ENCODE measurements at regions not wholly inside any gene's neighbourhood (a gene's known extent, or its start where the extent isn't known, plus 50 kb on each side); places are given as distances from the start of the nearest gene placed in this dataset.

DNA sequence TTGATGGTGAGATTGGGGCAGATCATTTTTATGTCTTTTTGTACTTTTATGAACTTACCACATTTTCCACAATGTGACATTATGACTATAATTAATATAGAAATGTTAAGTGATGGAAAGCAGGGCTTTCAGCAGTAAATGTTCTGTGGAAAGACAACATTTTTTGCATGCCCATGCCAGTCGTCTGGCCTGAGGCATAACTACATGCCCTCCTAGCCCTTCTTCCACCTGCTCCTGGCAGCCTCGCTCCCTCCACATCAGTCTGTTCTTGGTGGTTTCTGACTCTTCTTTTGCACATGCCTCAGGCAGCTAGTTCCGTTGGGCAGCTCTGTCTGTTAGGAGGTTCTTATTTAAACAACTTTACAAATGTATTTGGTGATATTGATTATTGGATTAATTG is 182.0 kb upstream of the TWIST2 start:
- H3K9me3 ChIP-seq (ENCODE audit: control insufficient read depth, low read length) = no peaks in the 10 kb centered on the region

GRCh38 chr2:238666543-238666942 is 181.3 kb upstream of the TWIST2 start:
- no peaks in the 10 kb centered on the region for H3K9me3 ChIP-seq (ENCODE audit: control insufficient read depth, low read length)
- H3K27me3 ChIP-seq (ENCODE audit: control insufficient read depth, insufficient read depth, low read length) = no peaks in the 10 kb centered on the region

More for the DNA sequence above, 182.0 kb upstream of the TWIST2 start:
- Histone ChIP-seq H3K9ac (ENCODE audit: low read length) (no peak overlapping the region), H3K4me1 (ENCODE audit: control insufficient read depth, insufficient read depth, low read length) (no peaks in the 10 kb centered on the region), H3K27me3 (ENCODE audit: control insufficient read depth, insufficient read depth, low read length) (no peaks in the 10 kb centered on the region), H3K4me3 (ENCODE audit: low read length) (no peak overlapping the region), H3K36me3 (ENCODE audit: control insufficient read depth, insufficient read depth, low read length) (no peaks in the 10 kb centered on the region)

GRCh38 chr2:238667008-238667407 is 180.9 kb upstream of the TWIST2 start:
- H3K36me3 ChIP-seq (ENCODE audit: control insufficient read depth, insufficient read depth, low read length) = no peaks in the 10 kb centered on the region
- no peak overlapping the region for H3K9ac ChIP-seq (ENCODE audit: low read length)
- H3K4me1 ChIP-seq (ENCODE audit: control insufficient read depth, insufficient read depth, low read length) = no peaks in the 10 kb centered on the region
- no peaks in the 10 kb centered on the region for H3K27me3 ChIP-seq (ENCODE audit: control insufficient read depth, insufficient read depth, low read length)
- H3K4me3 ChIP-seq (ENCODE audit: low read length) = no peak overlapping the region
- H3K9me3 ChIP-seq (ENCODE audit: control insufficient read depth, low read length) = no peaks in the 10 kb centered on the region

More at GRCh38 chr2:238666543-238666942, 181.3 kb upstream of the TWIST2 start:
- H3K4me3 ChIP-seq (ENCODE audit: low read length) = no peak overlapping the region
- no peaks in the 10 kb centered on the region for H3K4me1 ChIP-seq (ENCODE audit: control insufficient read depth, insufficient read depth, low read length)
- no peaks in the 10 kb centered on the region for H3K36me3 ChIP-seq (ENCODE audit: control insufficient read depth, insufficient read depth, low read length)
- H3K9ac ChIP-seq (ENCODE audit: low read length) = no peak overlapping the region

- no peaks in the 10 kb centered on the region for H3K36me3 ChIP-seq (ENCODE audit: control insufficient read depth, insufficient read depth, low read length)
- H3K27me3 ChIP-seq (ENCODE audit: control insufficient read depth, insufficient read depth, low read length) = no peaks in the 10 kb centered on the region
- H3K4me3 ChIP-seq (ENCODE audit: low read length) = no peak overlapping the region
Measured at GRCh38 chr2:238667639-238668038, 180.2 kb upstream of the TWIST2 start.

GRCh38 chr2:238668426-238668825 is 179.5 kb upstream of the TWIST2 start:
- Histone ChIP-seq H3K9ac (ENCODE audit: low read length) (no peak overlapping the region), H3K4me1 (ENCODE audit: control insufficient read depth, insufficient read depth, low read length) (no peaks in the 10 kb centered on the region), H3K9me3 (ENCODE audit: control insufficient read depth, low read length) (no peaks in the 10 kb centered on the region), H3K36me3 (ENCODE audit: control insufficient read depth, insufficient read depth, low read length) (no peaks in the 10 kb centered on the region), H3K27me3 (ENCODE audit: control insufficient read depth, insufficient read depth, low read length) (no peaks in the 10 kb centered on the region), H3K4me3 (ENCODE audit: low read length) (no peak overlapping the region)

More at GRCh38 chr2:238667639-238668038, 180.2 kb upstream of the TWIST2 start:
- Histone ChIP-seq H3K4me1 (ENCODE audit: control insufficient read depth, insufficient read depth, low read length) (no peaks in the 10 kb centered on the region), H3K9ac (ENCODE audit: low read length) (no peak overlapping the region), H3K9me3 (ENCODE audit: control insufficient read depth, low read length) (no peaks in the 10 kb centered on the region)

- H3K9me3 ChIP-seq (ENCODE audit: control insufficient read depth, low read length) = no peaks in the 10 kb centered on the region
- H3K36me3 ChIP-seq (ENCODE audit: control insufficient read depth, insufficient read depth, low read length) = no peaks in the 10 kb centered on the region
- no peaks in the 10 kb centered on the region for H3K4me1 ChIP-seq (ENCODE audit: control insufficient read depth, insufficient read depth, low read length)
- no peaks in the 10 kb centered on the region for H3K27me3 ChIP-seq (ENCODE audit: control insufficient read depth, insufficient read depth, low read length)
- no peak overlapping the region for H3K4me3 ChIP-seq (ENCODE audit: low read length)
- H3K9ac ChIP-seq (ENCODE audit: low read length) = no peak overlapping the region
Measured at GRCh38 chr2:238669046-238669445, 178.8 kb upstream of the TWIST2 start.

- H3K27me3 ChIP-seq (ENCODE audit: control insufficient read depth, insufficient read depth, low read length) = no peaks in the 10 kb centered on the region
- no peaks in the 10 kb centered on the region for H3K9me3 ChIP-seq (ENCODE audit: control insufficient read depth, low read length)
- no peak overlapping the region for H3K4me3 ChIP-seq (ENCODE audit: low read length)
- no peaks in the 10 kb centered on the region for H3K36me3 ChIP-seq (ENCODE audit: control insufficient read depth, insufficient read depth, low read length)
- H3K9ac ChIP-seq (ENCODE audit: low read length) = no peak overlapping the region
- H3K4me1 ChIP-seq (ENCODE audit: control insufficient read depth, insufficient read depth, low read length) = no peaks in the 10 kb centered on the region
Measured at GRCh38 chr2:238669581-238670080, 178.3 kb upstream of the TWIST2 start.

- Histone ChIP-seq H3K36me3 (ENCODE audit: control insufficient read depth, insufficient read depth, low read length) (no peaks in the 10 kb centered on the region), H3K9ac (ENCODE audit: low read length) (no peak overlapping the region), H3K9me3 (ENCODE audit: control insufficient read depth, low read length) (no peaks in the 10 kb centered on the region), H3K4me3 (ENCODE audit: low read length) (no peak overlapping the region), H3K4me1 (ENCODE audit: control insufficient read depth, insufficient read depth, low read length) (no peaks in the 10 kb centered on the region), H3K27me3 (ENCODE audit: control insufficient read depth, insufficient read depth, low read length) (no peaks in the 10 kb centered on the region)
Measured at GRCh38 chr2:238670111-238670585, 177.7 kb upstream of the TWIST2 start.

DNA sequence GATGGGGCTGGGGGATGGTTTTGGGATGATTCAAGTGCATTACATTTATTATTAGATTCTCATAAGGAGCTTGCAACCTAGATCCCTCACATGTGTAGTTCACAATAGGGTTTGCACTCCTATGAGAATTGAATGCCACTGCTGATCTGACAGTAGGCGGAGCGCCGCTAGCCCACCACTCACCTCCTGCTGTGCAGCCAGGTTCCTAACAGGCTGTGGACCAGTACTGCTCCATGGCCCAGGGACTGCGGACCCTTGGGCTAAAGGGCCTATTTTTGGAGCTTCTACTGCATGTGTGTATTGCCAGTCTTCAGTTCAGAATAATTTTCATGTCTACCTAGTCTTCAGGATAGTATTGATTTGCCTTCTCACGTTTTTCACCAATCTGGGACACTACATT is 165.3 kb upstream of the TWIST2 start:
- Histone ChIP-seq H3K36me3 (ENCODE audit: control insufficient read depth, insufficient read depth, low read length) (no peaks in the 10 kb centered on the region), H3K9me3 (ENCODE audit: control insufficient read depth, low read length) (no peaks in the 10 kb centered on the region), H3K27me3 (ENCODE audit: control insufficient read depth, insufficient read depth, low read length) (no peaks in the 10 kb centered on the region), H3K4me3 (ENCODE audit: low read length) (no peak overlapping the region), H3K9ac (ENCODE audit: low read length) (no peak overlapping the region), H3K4me1 (ENCODE audit: control insufficient read depth, insufficient read depth, low read length) (no peaks in the 10 kb centered on the region)

GRCh38 chr2:238684362-238685326 is 163.2 kb upstream of the TWIST2 start:
- Histone ChIP-seq H3K4me3 (ENCODE audit: low read length) (no peak overlapping the region), H3K9ac (ENCODE audit: low read length) (no peak overlapping the region), H3K36me3 (ENCODE audit: control insufficient read depth, insufficient read depth, low read length) (no peaks in the 10 kb centered on the region), H3K9me3 (ENCODE audit: control insufficient read depth, low read length) (no peaks in the 10 kb centered on the region), H3K27me3 (ENCODE audit: control insufficient read depth, insufficient read depth, low read length) (no peaks in the 10 kb centered on the region), H3K4me1 (ENCODE audit: control insufficient read depth, insufficient read depth, low read length) (no peaks in the 10 kb centered on the region)

DNA sequence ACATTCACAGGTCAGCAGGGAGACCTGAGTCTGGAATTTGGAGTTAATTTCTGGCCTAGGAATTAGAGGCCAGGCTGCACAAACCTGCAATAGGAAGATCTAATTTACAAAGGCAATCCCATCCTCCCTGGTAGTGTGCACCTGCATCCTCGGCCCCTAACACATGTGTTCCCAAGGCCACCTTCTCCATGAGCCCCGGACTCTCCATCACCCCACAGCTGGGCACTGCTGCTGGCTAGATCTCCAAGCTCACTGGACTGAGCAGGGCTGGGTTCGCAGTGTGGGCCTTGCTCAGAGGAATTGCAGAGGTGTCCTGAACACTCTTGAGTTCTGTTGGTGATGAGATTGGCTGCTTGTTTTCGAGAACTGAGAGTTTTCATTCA is 162.6 kb upstream of the TWIST2 start:
- Histone ChIP-seq H3K4me3 (ENCODE audit: low read length) (no peak overlapping the region), H3K36me3 (ENCODE audit: control insufficient read depth, insufficient read depth, low read length) (no peaks in the 10 kb centered on the region), H3K9ac (ENCODE audit: low read length) (no peak overlapping the region), H3K9me3 (ENCODE audit: control insufficient read depth, low read length) (no peaks in the 10 kb centered on the region), H3K27me3 (ENCODE audit: control insufficient read depth, insufficient read depth, low read length) (no peaks in the 10 kb centered on the region), H3K4me1 (ENCODE audit: control insufficient read depth, insufficient read depth, low read length) (no peaks in the 10 kb centered on the region)

- H3K36me3 ChIP-seq (ENCODE audit: control insufficient read depth, insufficient read depth, low read length) = no peaks in the 10 kb centered on the region
- no peaks in the 10 kb centered on the region for H3K4me1 ChIP-seq (ENCODE audit: control insufficient read depth, insufficient read depth, low read length)
- H3K27me3 ChIP-seq (ENCODE audit: control insufficient read depth, insufficient read depth, low read length) = no peaks in the 10 kb centered on the region
- no peaks in the 10 kb centered on the region for H3K9me3 ChIP-seq (ENCODE audit: control insufficient read depth, low read length)
- no peak overlapping the region for H3K9ac ChIP-seq (ENCODE audit: low read length)
- H3K4me3 ChIP-seq (ENCODE audit: low read length) = no peak overlapping the region
Measured at GRCh38 chr2:238685713-238686112, 162.2 kb upstream of the TWIST2 start.

Measured in mucosa of stomach (tissue), 1 donor.